ENCODE measurements at regions not wholly inside any gene's neighbourhood (a gene's known extent, or its start where the extent isn't known, plus 50 kb on each side); places are given as distances from the start of the nearest gene placed in this dataset.
"Not testable (repeated sequence)": the region's sequence is repeated elsewhere in the genome, so short reads cannot be mapped to it uniquely, and the experiment has no call there.

DNA sequence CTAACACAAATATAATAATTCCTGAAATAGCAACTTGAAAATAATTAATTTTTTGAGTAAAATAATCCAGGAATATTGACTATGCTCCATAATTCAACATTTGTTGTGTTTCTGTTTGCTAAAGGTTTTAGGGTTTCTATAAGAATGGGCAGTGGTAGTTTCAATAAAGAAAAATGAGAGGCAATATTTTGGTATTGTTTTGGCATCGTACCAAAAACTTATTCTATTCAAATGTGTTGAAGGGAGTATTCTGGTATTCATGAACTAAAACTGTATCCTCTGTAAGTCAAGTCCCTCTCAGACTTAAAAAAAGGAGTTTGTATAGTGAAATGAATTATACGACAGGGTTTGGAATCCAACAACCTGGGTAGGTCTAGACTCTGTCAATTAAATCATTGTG, 1245.6 kb upstream of the CELF4 start:
- in situ Hi-C loops (cut with HindIII; ENCODE audit: low pct_unique_long_range_greater_than_20kb, low sequenced_read_pairs) = no loop called here
- DNase-seq (ENCODE audit: low read depth) = no peak

- in situ Hi-C loops (cut with HindIII; ENCODE audit: low pct_unique_long_range_greater_than_20kb, low sequenced_read_pairs) = no loop called here
- DNase-seq (ENCODE audit: low read depth) = no peak
Measured at GRCh38 chr18:38810789-38811188, 1245.2 kb upstream of the CELF4 start.

GRCh38 chr18:38807915-38808314, 1242.3 kb upstream of the CELF4 start:
- no peak for DNase-seq (ENCODE audit: low read depth)
- in situ Hi-C loops (cut with HindIII; ENCODE audit: low pct_unique_long_range_greater_than_20kb, low sequenced_read_pairs) = no loop called here

DNA sequence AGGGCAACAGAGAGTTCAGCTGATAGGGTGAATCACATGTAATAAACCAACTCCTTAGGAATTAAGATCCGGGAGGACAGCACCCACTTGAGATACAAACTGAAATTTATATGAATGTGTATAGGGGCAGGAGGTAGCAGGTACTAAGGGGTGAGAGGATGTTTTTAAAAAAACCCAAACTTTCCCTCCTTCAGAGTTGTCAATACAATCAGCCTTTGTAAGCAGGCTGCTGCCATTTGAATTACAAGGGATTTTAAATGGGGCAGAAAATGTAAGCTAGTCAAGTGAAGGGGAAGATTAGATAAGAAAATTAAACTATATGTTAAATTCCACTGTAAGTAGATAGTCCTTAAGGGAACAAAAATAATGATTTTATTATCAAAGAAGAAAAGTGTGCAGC, 1239.7 kb upstream of the CELF4 start:
- in situ Hi-C loops (cut with HindIII; ENCODE audit: low pct_unique_long_range_greater_than_20kb, low sequenced_read_pairs) = no loop called here
- DNase-seq (ENCODE audit: low read depth) = no peak

- DNase-seq (ENCODE audit: low read depth) = no peak
- in situ Hi-C loops (cut with HindIII; ENCODE audit: low pct_unique_long_range_greater_than_20kb, low sequenced_read_pairs) = no loop called here
Measured at GRCh38 chr18:38801640-38802039, 1236.0 kb upstream of the CELF4 start.

DNA sequence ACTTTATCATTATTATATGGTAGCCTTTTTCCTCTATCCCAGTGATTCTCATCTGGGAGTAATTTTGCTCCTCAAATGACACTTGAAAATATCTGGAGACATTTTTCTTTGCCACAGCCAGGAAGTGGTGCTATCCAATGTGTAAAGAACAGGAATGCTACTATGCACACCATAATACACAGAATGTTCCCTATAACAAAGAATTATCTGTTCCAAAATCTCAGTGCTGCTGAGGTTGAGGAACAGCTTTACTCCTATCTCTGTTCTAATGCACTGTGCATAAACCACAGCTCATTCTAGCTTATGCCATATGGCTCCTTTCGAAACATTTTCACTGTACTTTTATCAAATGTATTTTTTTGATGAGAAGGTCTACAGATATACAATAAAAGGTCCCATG, 1231.2 kb upstream of the CELF4 start:
- DNase-seq (ENCODE audit: low read depth) = no peak
- in situ Hi-C loops (cut with HindIII; ENCODE audit: low pct_unique_long_range_greater_than_20kb, low sequenced_read_pairs) = no loop called here

- in situ Hi-C loops (cut with HindIII; ENCODE audit: low pct_unique_long_range_greater_than_20kb, low sequenced_read_pairs) = no loop called here
- no peak for DNase-seq (ENCODE audit: low read depth)
Measured at GRCh38 chr18:38792731-38793130, 1227.1 kb upstream of the CELF4 start.

GRCh38 chr18:38790786-38791185, 1225.2 kb upstream of the CELF4 start:
- in situ Hi-C loops (cut with HindIII; ENCODE audit: low pct_unique_long_range_greater_than_20kb, low sequenced_read_pairs) = no loop called here
- DNase-seq (ENCODE audit: low read depth) = no peak

GRCh38 chr18:38790303-38790702, 1224.7 kb upstream of the CELF4 start:
- DNase-seq (ENCODE audit: low read depth) = no peak
- in situ Hi-C loops (cut with HindIII; ENCODE audit: low pct_unique_long_range_greater_than_20kb, low sequenced_read_pairs) = no loop called here

DNA sequence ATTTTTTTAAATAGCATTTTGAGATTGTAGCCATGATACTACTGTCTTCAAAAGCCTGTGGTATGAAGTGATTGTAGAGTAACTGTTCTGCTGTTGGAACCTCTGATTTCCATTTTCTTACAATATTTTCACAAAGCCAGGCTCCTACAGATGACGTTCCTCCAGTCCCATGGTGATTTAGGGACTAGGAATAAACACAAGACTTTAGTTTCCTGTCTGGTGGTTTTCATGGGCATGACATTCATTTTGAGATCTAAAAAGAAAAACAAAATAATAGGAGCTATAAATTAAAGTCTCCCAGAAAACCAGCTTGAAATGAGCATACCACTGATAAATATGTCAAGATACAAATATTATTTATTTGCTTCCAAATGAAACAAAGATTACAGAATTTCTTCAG, 1223.5 kb upstream of the CELF4 start:
- in situ Hi-C loops (cut with HindIII; ENCODE audit: low pct_unique_long_range_greater_than_20kb, low sequenced_read_pairs) = no loop called here
- no peak for DNase-seq (ENCODE audit: low read depth)

DNA sequence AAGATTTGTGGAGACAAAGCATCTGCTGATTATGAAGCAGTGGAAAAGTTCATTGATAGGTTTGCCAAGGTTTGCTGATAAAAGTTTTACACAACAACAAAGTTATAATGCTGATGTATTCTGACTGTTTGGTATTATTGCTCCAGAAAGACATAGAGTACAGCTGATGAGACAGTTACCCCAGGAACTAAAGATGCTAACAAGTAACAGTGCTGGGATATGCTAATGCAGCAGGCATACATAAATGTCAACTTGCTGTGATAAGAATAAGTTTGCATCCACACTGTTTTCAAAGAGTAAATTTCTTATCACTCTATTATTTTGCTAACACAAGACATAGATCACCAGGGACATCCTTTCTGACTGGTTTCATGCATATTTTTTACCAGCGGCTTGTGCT, 1221.3 kb upstream of the CELF4 start:
- no peak for DNase-seq (ENCODE audit: low read depth)
- in situ Hi-C loops (cut with HindIII; ENCODE audit: low pct_unique_long_range_greater_than_20kb, low sequenced_read_pairs) = no loop called here

DNA sequence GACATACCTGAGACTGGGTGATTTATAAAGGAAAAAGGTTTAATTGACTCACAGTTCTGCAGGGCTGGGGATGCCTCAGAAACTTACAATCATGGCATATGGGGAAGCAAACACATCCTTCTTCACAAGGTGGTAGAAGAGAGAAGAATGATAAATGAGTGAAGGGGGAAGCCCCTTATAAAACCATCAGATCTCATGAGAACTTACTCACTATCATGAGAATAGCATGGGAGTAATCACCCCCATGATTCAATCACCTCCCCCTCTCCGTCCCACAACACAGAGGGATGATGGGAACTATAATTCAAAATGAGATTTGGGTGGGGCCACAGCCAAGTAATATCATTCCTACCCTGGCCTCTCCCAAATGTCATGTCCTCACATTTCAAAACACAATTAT, 1206.0 kb upstream of the CELF4 start:
- DNase-seq (ENCODE audit: low read depth); in situ Hi-C loops (cut with HindIII; ENCODE audit: low pct_unique_long_range_greater_than_20kb, low sequenced_read_pairs): not testable (repeated sequence)

DNA sequence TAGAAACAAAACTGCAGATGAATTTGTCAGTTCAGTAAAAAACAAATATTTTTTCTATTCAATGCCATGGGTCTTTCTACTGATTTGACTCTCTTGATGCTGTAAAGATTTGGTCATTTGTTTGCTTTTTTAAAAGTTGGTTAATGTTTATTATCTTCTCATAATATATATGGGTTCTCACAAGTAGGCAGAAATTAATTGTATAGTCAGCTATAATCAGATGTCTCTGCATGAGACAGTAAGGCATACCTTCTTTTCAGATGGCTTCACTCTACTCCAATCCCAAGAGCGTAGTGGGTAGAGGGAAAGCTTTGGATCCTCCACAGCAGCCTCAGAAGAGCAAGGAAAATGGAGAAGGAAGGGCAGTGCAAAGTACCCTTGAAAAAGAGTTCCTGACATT, 1202.9 kb upstream of the CELF4 start:
- in situ Hi-C loops (cut with HindIII; ENCODE audit: low pct_unique_long_range_greater_than_20kb, low sequenced_read_pairs) = no loop called here
- no peak for DNase-seq (ENCODE audit: low read depth)

- in situ Hi-C loops (cut with HindIII; ENCODE audit: low pct_unique_long_range_greater_than_20kb, low sequenced_read_pairs) = no loop called here
- DNase-seq (ENCODE audit: low read depth) = no peak
Measured at GRCh38 chr18:38759457-38759856, 1193.9 kb upstream of the CELF4 start.

- no peak for DNase-seq (ENCODE audit: low read depth)
- in situ Hi-C loops (cut with HindIII; ENCODE audit: low pct_unique_long_range_greater_than_20kb, low sequenced_read_pairs) = no loop called here
Measured at GRCh38 chr18:38756436-38756835, 1190.8 kb upstream of the CELF4 start.

- in situ Hi-C loops (cut with HindIII; ENCODE audit: low pct_unique_long_range_greater_than_20kb, low sequenced_read_pairs) = no loop called here
- DNase-seq (ENCODE audit: low read depth) = no peak
Measured at GRCh38 chr18:38752430-38752829, 1186.8 kb upstream of the CELF4 start.

DNA sequence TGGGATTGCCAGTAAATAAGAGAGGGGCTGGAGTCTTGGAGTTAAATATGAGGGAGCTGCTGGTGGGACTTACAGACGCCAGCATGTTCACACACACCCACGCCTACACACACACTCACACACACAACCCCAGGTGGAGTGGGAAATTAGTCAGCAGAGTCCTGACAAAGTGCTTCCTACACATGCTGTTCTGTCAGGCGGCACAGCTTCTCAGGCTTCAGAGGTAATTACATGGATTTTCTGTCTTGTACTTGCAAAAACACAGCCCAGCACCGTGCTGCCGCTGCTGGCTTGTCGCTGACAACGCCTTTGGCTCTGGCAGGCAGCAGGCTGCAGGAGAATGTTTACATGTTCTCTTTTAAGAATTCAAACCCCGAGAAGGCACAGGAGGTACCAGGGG, 1186.3 kb upstream of the CELF4 start:
- no peak for DNase-seq (ENCODE audit: low read depth)
- in situ Hi-C loops (cut with HindIII; ENCODE audit: low pct_unique_long_range_greater_than_20kb, low sequenced_read_pairs) = no loop called here

DNA sequence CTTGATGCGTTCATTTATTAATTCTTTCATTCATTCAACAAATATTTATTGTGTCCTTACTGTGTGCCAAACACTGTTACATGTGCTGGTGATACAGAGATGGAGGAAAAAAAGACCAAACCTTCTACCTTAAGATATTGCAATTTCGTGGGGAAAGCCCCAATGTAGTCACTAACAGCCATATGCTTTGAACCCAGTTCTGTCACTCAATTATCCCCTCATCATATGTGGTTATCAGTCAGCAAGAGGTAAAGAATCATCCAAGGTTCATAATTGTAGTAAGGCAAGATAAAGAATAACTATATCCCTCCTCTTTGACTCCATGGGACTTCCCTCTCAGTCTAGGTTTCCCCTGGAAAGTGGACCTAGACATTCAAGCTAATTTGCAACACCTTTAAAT, 1185.6 kb upstream of the CELF4 start:
- in situ Hi-C loops (cut with HindIII; ENCODE audit: low pct_unique_long_range_greater_than_20kb, low sequenced_read_pairs) = no loop called here
- no peak for DNase-seq (ENCODE audit: low read depth)

- no peak for DNase-seq (ENCODE audit: low read depth)
- in situ Hi-C loops (cut with HindIII; ENCODE audit: low pct_unique_long_range_greater_than_20kb, low sequenced_read_pairs) = no loop called here
Measured at GRCh38 chr18:38750751-38751150, 1185.2 kb upstream of the CELF4 start.

DNA sequence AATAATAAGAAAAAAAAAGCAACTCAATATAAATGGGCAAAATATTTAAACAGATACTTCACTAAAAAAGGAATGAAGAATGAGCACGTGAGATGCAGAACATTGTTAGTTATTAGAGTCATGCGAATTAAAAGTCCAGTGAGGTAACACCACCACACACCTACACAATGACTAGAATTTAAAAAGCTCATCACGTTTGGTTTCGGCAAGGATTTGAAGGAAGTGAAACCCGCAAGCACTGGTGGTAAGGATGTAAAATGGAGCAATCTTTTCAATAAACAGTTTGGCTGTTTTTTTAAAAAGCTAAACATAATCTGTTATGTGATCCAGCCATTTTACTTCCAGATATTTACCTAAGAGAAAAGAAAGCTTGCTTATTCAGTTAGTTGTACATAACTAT, 1181.6 kb upstream of the CELF4 start:
- in situ Hi-C loops (cut with HindIII; ENCODE audit: low pct_unique_long_range_greater_than_20kb, low sequenced_read_pairs) = no loop called here
- no peak for DNase-seq (ENCODE audit: low read depth)

- DNase-seq (ENCODE audit: low read depth); in situ Hi-C loops (cut with HindIII; ENCODE audit: low pct_unique_long_range_greater_than_20kb, low sequenced_read_pairs): not testable (repeated sequence)
Measured at GRCh38 chr18:38720181-38720580, 1154.6 kb upstream of the CELF4 start.

All from Caki2 (cell line).